ENCODE measurements at regions not wholly inside any gene's neighbourhood (a gene's known extent, or its start where the extent isn't known, plus 50 kb on each side); places are given as distances from the start of the nearest gene placed in this dataset.
"Not testable (repeated sequence)": the region's sequence is repeated elsewhere in the genome, so short reads cannot be mapped to it uniquely, and the experiment has no call there.

DNA sequence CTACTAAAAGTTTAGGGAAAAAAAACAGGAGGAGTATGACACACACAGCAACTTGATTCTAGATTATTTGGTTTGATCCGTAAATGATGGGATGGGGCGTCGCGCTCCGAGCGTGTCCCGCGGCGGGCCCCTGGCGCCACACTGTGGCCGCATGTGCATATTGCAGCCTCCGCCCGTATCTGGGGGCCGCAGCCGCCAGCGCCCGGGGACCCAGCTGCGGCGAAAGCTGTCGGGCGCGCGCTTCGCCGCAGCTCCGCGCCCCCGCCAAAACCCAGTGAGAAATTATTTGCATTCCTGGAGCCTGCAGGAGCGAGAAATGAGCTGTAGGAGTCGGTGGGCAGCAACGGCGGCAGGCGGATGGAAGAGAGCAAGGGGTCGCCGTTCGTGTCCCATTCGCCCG is 87.3 kb downstream of the FAM72C start:
- not testable (repeated sequence) for H3K4me3 ChIP-seq (ENCODE audit: low read length); H3K36me3 ChIP-seq (ENCODE audit: control insufficient read depth, insufficient read depth, low read length); H2AK5ac ChIP-seq (ENCODE audit: low read length); H2BK5ac ChIP-seq (ENCODE audit: low read length); H3K4ac ChIP-seq (ENCODE audit: low read depth, low read length); H3K79me1 ChIP-seq (ENCODE audit: low read length); H2BK120ac ChIP-seq (ENCODE audit: low read depth, low read length); H3K9ac ChIP-seq (ENCODE audit: low read length); H3K27me3 ChIP-seq (ENCODE audit: insufficient read depth, low read length, poor library complexity); H3K4me2 ChIP-seq (ENCODE audit: low read length); H4K5ac ChIP-seq (ENCODE audit: low read length); DNase-seq; H3K4me1 ChIP-seq (ENCODE audit: control insufficient read depth, low read depth, low read length); H3K27ac ChIP-seq (ENCODE audit: low read depth, low read length); H4K8ac ChIP-seq (ENCODE audit: low read depth, low read length); H3K18ac ChIP-seq (ENCODE audit: low read length); H3K56ac ChIP-seq (ENCODE audit: low read length); H3K79me2 ChIP-seq (ENCODE audit: control insufficient read depth, insufficient read depth, low read length); H2BK15ac ChIP-seq (replicated peaks; ENCODE audit: low read depth); H3K23ac ChIP-seq (ENCODE audit: low read length)
- WGBS (ENCODE audit: extremely low coverage, insufficient coverage, low lambda C conversion rate) = no CpG with 5 or more reads among the region's 38 CpGs

- not testable (repeated sequence) for H3K23ac ChIP-seq (ENCODE audit: low read length); H3K27ac ChIP-seq (ENCODE audit: low read depth, low read length); H3K56ac ChIP-seq (ENCODE audit: low read length); H2AK5ac ChIP-seq (ENCODE audit: low read length); H3K79me2 ChIP-seq (ENCODE audit: control insufficient read depth, insufficient read depth, low read length); DNase-seq; H3K18ac ChIP-seq (ENCODE audit: low read length); H2BK5ac ChIP-seq (ENCODE audit: low read length); H3K9ac ChIP-seq (ENCODE audit: low read length); H3K4me2 ChIP-seq (ENCODE audit: low read length); H4K8ac ChIP-seq (ENCODE audit: low read depth, low read length); H2BK15ac ChIP-seq (replicated peaks; ENCODE audit: low read depth); H3K79me1 ChIP-seq (ENCODE audit: low read length); H3K27me3 ChIP-seq (ENCODE audit: insufficient read depth, low read length, poor library complexity); H4K5ac ChIP-seq (ENCODE audit: low read length); H3K4me1 ChIP-seq (ENCODE audit: control insufficient read depth, low read depth, low read length); H3K4ac ChIP-seq (ENCODE audit: low read depth, low read length); H2BK120ac ChIP-seq (ENCODE audit: low read depth, low read length); H3K4me3 ChIP-seq (ENCODE audit: low read length); H3K36me3 ChIP-seq (ENCODE audit: control insufficient read depth, insufficient read depth, low read length)
- WGBS (ENCODE audit: extremely low coverage, insufficient coverage, low lambda C conversion rate) = no CpG with 5 or more reads among the region's 4 CpGs
Observed at GRCh38 chr1:143879757-143880536, 91.8 kb downstream of the FAM72C start.

GRCh38 chr1:143875947-143876346 is 95.8 kb downstream of the FAM72C start:
- not testable (repeated sequence) for H2BK120ac ChIP-seq (ENCODE audit: low read depth, low read length); H3K18ac ChIP-seq (ENCODE audit: low read length); H4K8ac ChIP-seq (ENCODE audit: low read depth, low read length); H3K4me2 ChIP-seq (ENCODE audit: low read length); H2BK15ac ChIP-seq (replicated peaks; ENCODE audit: low read depth); H3K79me1 ChIP-seq (ENCODE audit: low read length); H3K4ac ChIP-seq (ENCODE audit: low read depth, low read length); H4K5ac ChIP-seq (ENCODE audit: low read length); H3K9ac ChIP-seq (ENCODE audit: low read length); H2AK5ac ChIP-seq (ENCODE audit: low read length); H3K4me3 ChIP-seq (ENCODE audit: low read length); DNase-seq; H3K79me2 ChIP-seq (ENCODE audit: control insufficient read depth, insufficient read depth, low read length); H3K4me1 ChIP-seq (ENCODE audit: control insufficient read depth, low read depth, low read length); H3K27me3 ChIP-seq (ENCODE audit: insufficient read depth, low read length, poor library complexity); H3K56ac ChIP-seq (ENCODE audit: low read length); H3K23ac ChIP-seq (ENCODE audit: low read length); H3K27ac ChIP-seq (ENCODE audit: low read depth, low read length); H2BK5ac ChIP-seq (ENCODE audit: low read length); H3K36me3 ChIP-seq (ENCODE audit: control insufficient read depth, insufficient read depth, low read length)
- no CpG with 5 or more reads among the region's 5 CpGs for WGBS (ENCODE audit: extremely low coverage, insufficient coverage, low lambda C conversion rate)

GRCh38 chr1:143874625-143875024 is 97.2 kb downstream of the FAM72C start:
- H2AK5ac ChIP-seq (ENCODE audit: low read length); H4K5ac ChIP-seq (ENCODE audit: low read length); H3K4ac ChIP-seq (ENCODE audit: low read depth, low read length); H3K4me3 ChIP-seq (ENCODE audit: low read length); H3K23ac ChIP-seq (ENCODE audit: low read length); H3K27me3 ChIP-seq (ENCODE audit: insufficient read depth, low read length, poor library complexity); H2BK15ac ChIP-seq (replicated peaks; ENCODE audit: low read depth); H4K8ac ChIP-seq (ENCODE audit: low read depth, low read length); H3K79me2 ChIP-seq (ENCODE audit: control insufficient read depth, insufficient read depth, low read length); H2BK5ac ChIP-seq (ENCODE audit: low read length); H3K27ac ChIP-seq (ENCODE audit: low read depth, low read length); H3K56ac ChIP-seq (ENCODE audit: low read length); H3K4me1 ChIP-seq (ENCODE audit: control insufficient read depth, low read depth, low read length); DNase-seq; H3K4me2 ChIP-seq (ENCODE audit: low read length); H3K36me3 ChIP-seq (ENCODE audit: control insufficient read depth, insufficient read depth, low read length); H2BK120ac ChIP-seq (ENCODE audit: low read depth, low read length); H3K18ac ChIP-seq (ENCODE audit: low read length); H3K79me1 ChIP-seq (ENCODE audit: low read length); H3K9ac ChIP-seq (ENCODE audit: low read length): not testable (repeated sequence)
- WGBS (ENCODE audit: extremely low coverage, insufficient coverage, low lambda C conversion rate) = no CpG with 5 or more reads among the region's 2 CpGs

- WGBS (ENCODE audit: extremely low coverage, insufficient coverage, low lambda C conversion rate) = no CpG with 5 or more reads among the region's 5 CpGs
- H2AK5ac ChIP-seq (ENCODE audit: low read length); H3K27ac ChIP-seq (ENCODE audit: low read depth, low read length); H3K9ac ChIP-seq (ENCODE audit: low read length); H4K8ac ChIP-seq (ENCODE audit: low read depth, low read length); DNase-seq; H4K5ac ChIP-seq (ENCODE audit: low read length); H2BK5ac ChIP-seq (ENCODE audit: low read length); H2BK120ac ChIP-seq (ENCODE audit: low read depth, low read length); H3K4me1 ChIP-seq (ENCODE audit: control insufficient read depth, low read depth, low read length); H3K27me3 ChIP-seq (ENCODE audit: insufficient read depth, low read length, poor library complexity); H3K4me3 ChIP-seq (ENCODE audit: low read length); H3K4ac ChIP-seq (ENCODE audit: low read depth, low read length); H3K4me2 ChIP-seq (ENCODE audit: low read length); H3K56ac ChIP-seq (ENCODE audit: low read length); H2BK15ac ChIP-seq (replicated peaks; ENCODE audit: low read depth); H3K23ac ChIP-seq (ENCODE audit: low read length); H3K36me3 ChIP-seq (ENCODE audit: control insufficient read depth, insufficient read depth, low read length); H3K79me1 ChIP-seq (ENCODE audit: low read length); H3K18ac ChIP-seq (ENCODE audit: low read length); H3K79me2 ChIP-seq (ENCODE audit: control insufficient read depth, insufficient read depth, low read length): not testable (repeated sequence)
Observed at GRCh38 chr1:143873650-143874049, 98.1 kb downstream of the FAM72C start.

GRCh38 chr1:143870388-143870787 is 101.4 kb downstream of the FAM72C start:
- not testable (repeated sequence) for H3K23ac ChIP-seq (ENCODE audit: low read length); H2BK5ac ChIP-seq (ENCODE audit: low read length); H2AK5ac ChIP-seq (ENCODE audit: low read length); H3K4me1 ChIP-seq (ENCODE audit: control insufficient read depth, low read depth, low read length); H2BK15ac ChIP-seq (replicated peaks; ENCODE audit: low read depth); H3K27ac ChIP-seq (ENCODE audit: low read depth, low read length); H2BK120ac ChIP-seq (ENCODE audit: low read depth, low read length); H3K4ac ChIP-seq (ENCODE audit: low read depth, low read length); H3K4me2 ChIP-seq (ENCODE audit: low read length); H4K5ac ChIP-seq (ENCODE audit: low read length); H3K18ac ChIP-seq (ENCODE audit: low read length); H4K8ac ChIP-seq (ENCODE audit: low read depth, low read length); H3K79me2 ChIP-seq (ENCODE audit: control insufficient read depth, insufficient read depth, low read length); H3K4me3 ChIP-seq (ENCODE audit: low read length); H3K56ac ChIP-seq (ENCODE audit: low read length); H3K79me1 ChIP-seq (ENCODE audit: low read length); H3K27me3 ChIP-seq (ENCODE audit: insufficient read depth, low read length, poor library complexity); H3K9ac ChIP-seq (ENCODE audit: low read length); H3K36me3 ChIP-seq (ENCODE audit: control insufficient read depth, insufficient read depth, low read length); DNase-seq
- no CpG with 5 or more reads among the region's 1 CpG for WGBS (ENCODE audit: extremely low coverage, insufficient coverage, low lambda C conversion rate)

All from mesendoderm (in vitro differentiated cells).